Fibroblast of pulmonary artery (primary cell): ENCODE measurements at regions not wholly inside any gene's neighbourhood (a gene's known extent, or its start where the extent isn't known, plus 50 kb on each side); places are given as distances from the start of the nearest gene placed in this dataset.

Source experiments
- DNase-seq: peaks from one replicate; pipeline ENCODE4 v3.0.0-alpha.2; 2010; ENCODE audit warnings: low read depth
- H3K4me3 ChIP-seq: replicated peaks from 2 replicates; pipeline ENCODE4 v1.5.1; 2011; ENCODE audit warnings: low read depth, mild to moderate bottlenecking, control low read depth, low read length, moderate library complexity
- CTCF ChIP-seq: IDR thresholded peaks from 2 replicates; pipeline ENCODE4 v1.5.1; 2011; ENCODE audit warnings: mild to moderate bottlenecking, control low read depth, low read length, inconsistent platforms; ENCODE audit errors: missing control alignments

- TF ChIP-seq CTCF = no peak
- DNase-seq = no peak
- no peak overlapping the region for H3K4me3 ChIP-seq
Observed at GRCh38 chr1:55650444-55650843, 435.3 kb upstream of the USP24 start.

GRCh38 chr1:55646181-55646580 is 431.0 kb upstream of the USP24 start:
- DNase-seq = no peak
- no peak overlapping the region for H3K4me3 ChIP-seq
- no peak for TF ChIP-seq CTCF

- no peak overlapping the region for H3K4me3 ChIP-seq
- no peak for DNase-seq
- TF ChIP-seq CTCF = no peak
Observed at GRCh38 chr1:55645270-55645669, 430.1 kb upstream of the USP24 start.

- H3K4me3 ChIP-seq = no peak overlapping the region
- TF ChIP-seq CTCF = no peak
- no peak for DNase-seq
Observed at GRCh38 chr1:55641947-55642346, 426.8 kb upstream of the USP24 start.

- no peak overlapping the region for H3K4me3 ChIP-seq
- DNase-seq = peak; percentile 61
Observed at GRCh38 chr1:55640708-55641473, 425.7 kb upstream of the USP24 start.

GRCh38 chr1:55639526-55639925 is 424.4 kb upstream of the USP24 start:
- TF ChIP-seq CTCF = no peak
- H3K4me3 ChIP-seq = no peak overlapping the region
- DNase-seq = no peak

More at GRCh38 chr1:55640708-55641473, 425.7 kb upstream of the USP24 start:
- no peak for TF ChIP-seq CTCF

GRCh38 chr1:55639051-55639450 is 423.9 kb upstream of the USP24 start:
- H3K4me3 ChIP-seq = no peak overlapping the region
- no peak for DNase-seq
- TF ChIP-seq CTCF = no peak
